ENCODE measurements at regions not wholly inside any gene's neighbourhood (a gene's known extent, or its start where the extent isn't known, plus 50 kb on each side); places are given as distances from the start of the nearest gene placed in this dataset.
"Not testable (repeated sequence)": the region's sequence is repeated elsewhere in the genome, so short reads cannot be mapped to it uniquely, and the experiment has no call there.

- not testable (repeated sequence) for TF ChIP-seq EZH2, CTCF (IDR thresholded peaks at IDR 0.05)
Measured at GRCh38 chr1:83487460-83487859, 511.5 kb downstream of the TTLL7 start.
